H1 (cell line): ENCODE measurements at regions not wholly inside any gene's neighbourhood (a gene's known extent, or its start where the extent isn't known, plus 50 kb on each side); places are given as distances from the start of the nearest gene placed in this dataset.

ENCODE experiments used
- CTCF ChIA-PET: fragments of 300-600 bp; sonication (Branson Sonifier 250); formaldehyde crosslinking; loops from one replicate; lab custom pipeline; 2021; ENCODE audit not compliant: partially characterized antibody; lab: Charles Lee
- POLR2A ChIA-PET: fragments of 300-600 bp; sonication (Branson Sonifier 250); formaldehyde crosslinking; loops from one replicate; lab custom pipeline; 2021; ENCODE audit warnings: inconsistent platforms; ENCODE audit not compliant: partially characterized antibody; lab: Charles Lee
- DNase-seq, 2 experiments: peaks; one replicate each; pipeline versions ENCODE4 v3.0.0 to v3.0.0-alpha.2; 2010 to 2022; ENCODE audit warnings: low spot score in 2 of 2, low read depth in 1 of 2, mixed read lengths in 1 of 2
- FAIRE-seq: peaks from 2 replicates; lab custom pipeline; 2011; peaks lifted over from hg19 to GRCh38; lab: Jason Lieb, UNC
- H2AFZ ChIP-seq: 2 replicates; pipeline ENCODE4 v1.8.1; 2012; ENCODE audit warnings: low read length, inconsistent platforms
- H2AK5ac ChIP-seq: 2 replicates; pipeline ENCODE4 v1.6.1; 2013; ENCODE audit warnings: low read depth, low read length
- H2BK120ac ChIP-seq: replicated peaks from 2 replicates; pipeline ENCODE3; 2013; ENCODE audit warnings: low read depth, low read length, inconsistent platforms
- H2BK12ac ChIP-seq: 2 replicates; pipeline ENCODE4 v1.6.1; 2013; ENCODE audit warnings: low read depth, low read length
- H2BK15ac ChIP-seq: 2 replicates; pipeline ENCODE4 v1.6.1; 2013; ENCODE audit warnings: low read length
- H2BK20ac ChIP-seq: 2 replicates; pipeline ENCODE4 v1.6.1; 2013; ENCODE audit warnings: low read length
- H2BK5ac ChIP-seq: 2 replicates; pipeline ENCODE4 v1.6.1; 2013; ENCODE audit warnings: low read depth, low read length
- H3K14ac ChIP-seq: 2 replicates; pipeline ENCODE4 v1.6.1; 2013; ENCODE audit warnings: inconsistent platforms; ENCODE audit not compliant: insufficient read length
- H3K18ac ChIP-seq: 2 replicates; pipeline ENCODE4 v1.6.1; 2013; ENCODE audit warnings: low read length; ENCODE audit errors: extremely low read depth
- H3K23ac ChIP-seq: 2 replicates; pipeline ENCODE4 v1.6.1; 2013; ENCODE audit warnings: inconsistent platforms; ENCODE audit not compliant: insufficient read length
- H3K23me2 ChIP-seq: 2 replicates; pipeline ENCODE4 v1.6.1; 2013; ENCODE audit warnings: low read depth, low read length
- H3K27ac ChIP-seq: 2 replicates; pipeline ENCODE4 v1.6.1; 2011; ENCODE audit warnings: low read depth, low read length, inconsistent platforms
- H3K27me3 ChIP-seq, 4 experiments: replicated peaks in 1 of 4; 1 replicate in 1 of 4; 2 replicates in 3 of 4; pipeline versions ENCODE4 v1.6.1 to v1.8.1; 2011 to 2013; ENCODE audit warnings: low read length in 3 of 4, mild to moderate bottlenecking in 3 of 4, inconsistent platforms in 2 of 4, mixed read lengths in 2 of 4, moderate library complexity in 1 of 4; ENCODE audit not compliant: control insufficient read depth in 3 of 4, insufficient read depth in 3 of 4; ENCODE audit errors: extremely low read depth in 1 of 4
- H3K36me3 ChIP-seq, 4 experiments: 2 replicates each; pipeline versions ENCODE4 v1.6.1 to v1.8.1; 2011 to 2013; ENCODE audit warnings: mild to moderate bottlenecking in 4 of 4, low read length in 3 of 4, moderate library complexity in 2 of 4, control low read depth in 1 of 4, inconsistent platforms in 1 of 4; ENCODE audit not compliant: insufficient read depth in 4 of 4, control insufficient read depth in 2 of 4
- H3K4ac ChIP-seq: replicated peaks from 2 replicates; pipeline ENCODE3; 2013; ENCODE audit warnings: low read length, low read depth, mixed read lengths, inconsistent platforms; ENCODE audit not compliant: insufficient read length
- H3K4me1 ChIP-seq, 4 experiments: replicated peaks in 1 of 4; 1 replicate in 1 of 4; 2 replicates in 3 of 4; pipeline versions ENCODE4 v1.6.1 to v1.8.1; 2011 to 2013; ENCODE audit warnings: low read length in 3 of 4, inconsistent platforms in 2 of 4, mixed read lengths in 1 of 4; ENCODE audit not compliant: insufficient read depth in 4 of 4, control insufficient read depth in 3 of 4
- H3K4me2 ChIP-seq, 2 experiments: 2 replicates each; pipeline versions ENCODE4 v1.6.1 to v1.8.1; 2011 to 2013; ENCODE audit warnings: low read depth in 2 of 2, low read length in 2 of 2, control low read depth in 1 of 2, inconsistent platforms in 1 of 2, mild to moderate bottlenecking in 1 of 2; ENCODE audit not compliant: insufficient read depth in 1 of 2
- H3K4me3 ChIP-seq, 4 experiments: fragments of 200-600, 300-600 bp in 1 of 4; sonication (generic), shearing (Covaris generic), sonication (Bioruptor Twin) in 1 of 4; 2 replicates each; pipeline versions ENCODE4 v1.5.1 to v1.8.1; 2011 to 2016; ENCODE audit warnings: low read length in 4 of 4, low read depth in 3 of 4, control low read depth in 2 of 4, inconsistent platforms in 2 of 4, mild to moderate bottlenecking in 2 of 4, mixed read lengths in 1 of 4, moderate library complexity in 1 of 4; ENCODE audit not compliant: insufficient read depth in 2 of 4; ENCODE audit errors: extremely low read depth in 1 of 4
- H3K56ac ChIP-seq: replicated peaks from 2 replicates; pipeline ENCODE3; 2013; ENCODE audit warnings: low read depth, mild to moderate bottlenecking, mixed read lengths, low read length, inconsistent platforms; ENCODE audit not compliant: insufficient read length
- H3K79me1 ChIP-seq: 2 replicates; pipeline ENCODE4 v1.6.1; 2013; ENCODE audit warnings: low read depth, low read length, control low read depth
- H3K79me2 ChIP-seq, 2 experiments: 2 replicates each; pipeline versions ENCODE4 v1.6.1 to v1.8.1; 2012 to 2013; ENCODE audit warnings: low read length in 2 of 2, mild to moderate bottlenecking in 2 of 2, inconsistent platforms in 1 of 2; ENCODE audit not compliant: insufficient read depth in 2 of 2, control insufficient read depth in 1 of 2
- H3K9ac ChIP-seq, 4 experiments: replicated peaks in 1 of 4; 1 replicate in 1 of 4; 2 replicates in 3 of 4; pipeline versions ENCODE4 v1.6.1 to v1.8.1; 2011 to 2013; ENCODE audit warnings: low read depth in 3 of 4, low read length in 3 of 4, control low read depth in 2 of 4, mild to moderate bottlenecking in 2 of 4, moderate library complexity in 2 of 4, inconsistent platforms in 1 of 4; ENCODE audit errors: extremely low read depth in 1 of 4
- H3K9me3 ChIP-seq, 2 experiments: 2 replicates each; pipeline versions ENCODE4 v1.6.1 to v1.8.1; 2012 to 2013; ENCODE audit warnings: mild to moderate bottlenecking in 2 of 2, moderate library complexity in 2 of 2, control low read depth in 1 of 2, inconsistent platforms in 1 of 2, low read depth in 1 of 2, low read length in 1 of 2, mixed read lengths in 1 of 2; ENCODE audit not compliant: insufficient read depth in 2 of 2
- H4K20me1 ChIP-seq, 2 experiments: replicated peaks in 1 of 2; 2 replicates each; pipeline versions ENCODE3 to v1.8.1; 2011 to 2013; ENCODE audit warnings: inconsistent platforms in 2 of 2, low read length in 2 of 2, mild to moderate bottlenecking in 1 of 2; ENCODE audit not compliant: insufficient read depth in 2 of 2, control insufficient read depth in 1 of 2
- H4K5ac ChIP-seq: 2 replicates; pipeline ENCODE4 v1.6.1; 2013; ENCODE audit warnings: low read length, low read depth, mixed read lengths, inconsistent platforms; ENCODE audit not compliant: insufficient read length
- H4K8ac ChIP-seq: 2 replicates; pipeline ENCODE4 v1.8.0; 2013; ENCODE audit warnings: mild to moderate bottlenecking, moderate library complexity, low read length, inconsistent platforms; ENCODE audit not compliant: insufficient read depth; ENCODE audit errors: extremely low read depth
- H4K91ac ChIP-seq: replicated peaks from 2 replicates; pipeline ENCODE3; 2013; ENCODE audit warnings: low read length, mixed read lengths, inconsistent platforms; ENCODE audit not compliant: insufficient read length
- BACH1 ChIP-seq: IDR thresholded peaks from 2 replicates; pipeline ENCODE4 v1.6.1; 2012; ENCODE audit warnings: low read length, improper control_type of control experiment
- CBX8 ChIP-seq: fragments of 300-800, 300-1000 bp; sonication (generic); IDR thresholded peaks from 2 replicates; pipeline ENCODE4 v1.7.1; 2016; ENCODE audit warnings: low read depth, low read length, borderline replicate concordance
- EP300 ChIP-seq, 2 experiments: IDR thresholded peaks; 1 replicate in 1 of 2; 2 replicates in 1 of 2; pipeline ENCODE4 v1.6.1; 2011 to 2012; ENCODE audit warnings: low read depth in 2 of 2, low read length in 2 of 2, mild to moderate bottlenecking in 2 of 2, borderline replicate concordance in 1 of 2, inconsistent platforms in 1 of 2, moderate library complexity in 1 of 2
- FOSL1 ChIP-seq: IDR thresholded peaks from 2 replicates; pipeline ENCODE4 v1.6.1; 2011; ENCODE audit warnings: mild to moderate bottlenecking, low read depth, low read length, moderate library complexity; ENCODE audit not compliant: insufficient read depth
- KDM1A ChIP-seq: fragments of 200-600, 300-600 bp; sonication (generic); IDR thresholded peaks from 2 replicates; pipeline ENCODE4 v1.7.1; 2016; ENCODE audit warnings: mild to moderate bottlenecking, low read length, borderline replicate concordance
- POLR2AphosphoS5 ChIP-seq: IDR thresholded peaks from 2 replicates; pipeline ENCODE4 v1.6.1; 2011; ENCODE audit warnings: low read depth, low read length
- SIN3A ChIP-seq, 2 experiments: IDR thresholded peaks in 1 of 2; conservative IDR thresholded peaks in 1 of 2; 2 replicates each; pipeline ENCODE4 v1.6.1; 2011 to 2012; ENCODE audit warnings: low read length in 2 of 2, improper control_type of control experiment in 1 of 2, low read depth in 1 of 2, mild to moderate bottlenecking in 1 of 2
- TAF7 ChIP-seq: optimal IDR thresholded peaks from 2 replicates; pipeline ENCODE3; 2011; ENCODE audit warnings: low read depth, mild to moderate bottlenecking, inconsistent platforms, low read length, moderate library complexity, borderline replicate concordance
- WGBS, 2 experiments: shearing (Covaris generic) in 1 of 2; methylation state at CpG; one replicate each; pipeline versions ENCODE4 v1.1.6 to v1.1.7; 2013 to 2015; ENCODE audit warnings: low lambda C conversion rate in 2 of 2, mixed read lengths in 2 of 2, inconsistent platforms in 1 of 2, low coverage in 1 of 2, missing lambda C conversion rate in 1 of 2; ENCODE audit not compliant: insufficient replicate concordance in 2 of 2, insufficient coverage in 1 of 2, insufficient read length in 1 of 2; ENCODE audit errors: extremely low coverage in 1 of 2, missing lambda C conversion rate in 1 of 2; 5-methylcytosine and 5-hydroxymethylcytosine counted together
- TF ChIP-seq, protein P1 (sequence below), 3 experiments: IDR thresholded peaks; 1 replicate in 2 of 3; 2 replicates in 1 of 3; pipeline versions ENCODE4 v1.5.1 to v1.6.1; 2011; ENCODE audit warnings: low read length in 3 of 3, mild to moderate bottlenecking in 3 of 3, inconsistent platforms in 2 of 3, low read depth in 1 of 3, moderate library complexity in 1 of 3; ENCODE audit not compliant: insufficient read depth in 1 of 3; ENCODE audit errors: control extremely low read depth in 1 of 3

DNA sequence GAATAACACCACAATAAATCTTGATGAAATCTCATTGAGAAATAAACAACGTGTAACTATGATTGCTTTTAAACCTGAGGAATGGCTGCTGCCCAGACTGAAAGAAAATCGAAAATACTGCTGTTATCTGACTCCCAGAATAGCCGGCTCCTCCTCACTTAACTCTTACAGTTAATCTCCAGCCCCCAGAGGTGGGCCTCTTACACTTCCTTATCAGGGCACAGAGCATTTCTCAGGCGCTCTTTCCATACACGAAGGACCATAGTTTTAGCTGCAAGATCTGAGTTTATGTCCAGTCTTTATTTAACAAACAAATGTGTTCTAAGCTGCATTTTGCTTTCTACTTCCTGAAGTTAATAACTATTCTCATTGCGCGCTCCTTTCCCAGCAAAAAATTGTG lies 206.9 kb downstream of the MAP2K4 start:
- H2BK20ac ChIP-seq = no peak overlapping the region
- H2BK5ac ChIP-seq = no peak overlapping the region
- H3K79me1 ChIP-seq = no peaks in the 10 kb centered on the region
- H3K4me3 ChIP-seq = no peak overlapping the region
- no peak overlapping the region for H2BK120ac ChIP-seq
- H3K9ac ChIP-seq = no peak overlapping the region
- no peaks in the 10 kb centered on the region for H3K36me3 ChIP-seq
- no peak overlapping the region for H3K14ac ChIP-seq
- H3K9me3 ChIP-seq = no peaks in the 10 kb centered on the region
- peaks cover 0 to under 1% (median 0%) of the 10 kb centered on the region in 4 experiments; a peak in 1 of 7 replicates for H3K4me1 ChIP-seq
- no peak overlapping the region for H3K4me2 ChIP-seq
- no peaks in the 10 kb centered on the region for H3K79me2 ChIP-seq
- TF ChIP-seq CBX8 (no peak), POLR2AphosphoS5 (no peak), SIN3A (conservative IDR thresholded peaks at IDR 0.05 in 1 of 2, IDR thresholded peaks at IDR 0.05 in 1 of 2; ENCODE audit: low read depth in 1 of 2, low read length in 2 of 2) (no peak), KDM1A (no peak), TAF7 (no peak), BACH1 (no peak), FOSL1 (no peak), EP300 (IDR thresholded peaks at IDR 0.05; ENCODE audit: borderline replicate concordance in 1 of 2, low read depth in 2 of 2, low read length in 2 of 2) (no peak)
- TF ChIP-seq, protein P1, sequence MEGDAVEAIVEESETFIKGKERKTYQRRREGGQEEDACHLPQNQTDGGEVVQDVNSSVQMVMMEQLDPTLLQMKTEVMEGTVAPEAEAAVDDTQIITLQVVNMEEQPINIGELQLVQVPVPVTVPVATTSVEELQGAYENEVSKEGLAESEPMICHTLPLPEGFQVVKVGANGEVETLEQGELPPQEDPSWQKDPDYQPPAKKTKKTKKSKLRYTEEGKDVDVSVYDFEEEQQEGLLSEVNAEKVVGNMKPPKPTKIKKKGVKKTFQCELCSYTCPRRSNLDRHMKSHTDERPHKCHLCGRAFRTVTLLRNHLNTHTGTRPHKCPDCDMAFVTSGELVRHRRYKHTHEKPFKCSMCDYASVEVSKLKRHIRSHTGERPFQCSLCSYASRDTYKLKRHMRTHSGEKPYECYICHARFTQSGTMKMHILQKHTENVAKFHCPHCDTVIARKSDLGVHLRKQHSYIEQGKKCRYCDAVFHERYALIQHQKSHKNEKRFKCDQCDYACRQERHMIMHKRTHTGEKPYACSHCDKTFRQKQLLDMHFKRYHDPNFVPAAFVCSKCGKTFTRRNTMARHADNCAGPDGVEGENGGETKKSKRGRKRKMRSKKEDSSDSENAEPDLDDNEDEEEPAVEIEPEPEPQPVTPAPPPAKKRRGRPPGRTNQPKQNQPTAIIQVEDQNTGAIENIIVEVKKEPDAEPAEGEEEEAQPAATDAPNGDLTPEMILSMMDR (IDR thresholded peaks at IDR 0.05; ENCODE audit: control extremely low read depth in 1 of 3, insufficient read depth in 1 of 3, low read depth in 1 of 3, low read length in 3 of 3) = no peak
- POLR2A ChIA-PET = no interaction called here
- H2AK5ac ChIP-seq = no peak overlapping the region
- H4K8ac ChIP-seq = no peak overlapping the region
- 96% methylated on average over 7 of the region's 7 CpGs; no CpG with 5 or more reads in 1 of the 2 experiments for WGBS, 2 experiments
- no peaks in the 10 kb centered on the region for H3K27me3 ChIP-seq
- H4K5ac ChIP-seq = no peak overlapping the region
- no peak overlapping the region for H4K91ac ChIP-seq
- H4K20me1 ChIP-seq = no peaks in the 10 kb centered on the region
- no peak for FAIRE-seq
- DNase-seq = no peak
- CTCF ChIA-PET = no interaction called here
- no peak overlapping the region for H3K27ac ChIP-seq
- H2BK12ac ChIP-seq = no peak overlapping the region
- H3K23ac ChIP-seq = no peak overlapping the region
- H2AFZ ChIP-seq = no peak overlapping the region
- H2BK15ac ChIP-seq = no peak overlapping the region
- no peak overlapping the region for H3K4ac ChIP-seq
- no peak overlapping the region for H3K18ac ChIP-seq
- no peak overlapping the region for H3K56ac ChIP-seq
- H3K23me2 ChIP-seq = no peaks in the 10 kb centered on the region
